ENCODE measurements at regions not wholly inside any gene's neighbourhood (a gene's known extent, or its start where the extent isn't known, plus 50 kb on each side); places are given as distances from the start of the nearest gene placed in this dataset.

GRCh38 chr4:84159762-84160161, 339.3 kb downstream of the NKX6-1 start:
- TF ChIP-seq CTCF (IDR thresholded peaks at IDR 0.05) (peak in 4 of 6 experiments; percentile 37 to 67 (median 54)), POLR2A (IDR thresholded peaks at IDR 0.05) (no peak)
